ENCODE measurements at regions not wholly inside any gene's neighbourhood (a gene's known extent, or its start where the extent isn't known, plus 50 kb on each side); places are given as distances from the start of the nearest gene placed in this dataset.

DNA sequence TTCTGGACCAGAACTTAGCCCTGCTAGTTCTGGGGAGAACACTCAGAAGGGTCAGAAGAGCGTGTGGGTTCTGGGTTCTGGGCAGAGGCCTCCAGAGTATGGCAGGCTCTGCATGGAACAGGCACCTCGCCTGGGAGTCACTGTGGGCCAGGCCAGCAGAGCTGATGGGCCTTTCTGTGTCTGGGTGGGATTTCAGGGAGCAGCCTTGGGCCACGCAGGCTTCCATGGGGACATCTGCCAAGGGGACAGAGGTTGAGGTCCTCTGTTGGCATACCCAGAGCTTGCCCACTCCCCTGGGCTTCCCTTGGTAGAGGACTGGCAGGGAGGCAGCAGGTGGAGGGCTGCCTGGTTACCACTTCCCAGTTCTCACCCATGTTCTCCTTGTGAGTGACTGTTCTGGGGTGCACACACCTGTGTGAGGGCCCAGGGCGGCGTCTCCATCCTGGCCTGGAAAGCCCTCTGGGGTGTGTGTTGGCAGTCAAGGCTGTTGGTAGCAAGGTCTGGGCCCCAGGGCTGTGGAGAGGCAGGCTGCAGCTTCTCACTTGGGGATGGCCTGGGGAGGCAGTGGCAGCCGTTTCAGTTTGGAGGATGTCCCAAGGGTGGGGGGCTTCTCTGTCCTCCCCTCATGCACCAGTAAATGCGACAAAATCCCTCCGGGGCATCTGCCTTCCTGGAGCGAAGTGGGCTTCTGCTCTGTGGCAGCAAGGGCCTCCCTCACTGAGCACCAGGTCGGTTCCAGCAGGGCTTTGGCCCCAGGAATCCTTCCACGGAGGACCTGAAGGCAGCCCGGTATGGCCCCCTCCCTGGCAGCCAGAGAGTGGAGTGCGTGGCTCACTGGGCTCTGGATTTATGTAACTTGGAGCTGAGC, 74.6 kb upstream of the HDAC4 start:
- no peak for DNase-seq (ENCODE audit: low read depth, low spot score)

DNA sequence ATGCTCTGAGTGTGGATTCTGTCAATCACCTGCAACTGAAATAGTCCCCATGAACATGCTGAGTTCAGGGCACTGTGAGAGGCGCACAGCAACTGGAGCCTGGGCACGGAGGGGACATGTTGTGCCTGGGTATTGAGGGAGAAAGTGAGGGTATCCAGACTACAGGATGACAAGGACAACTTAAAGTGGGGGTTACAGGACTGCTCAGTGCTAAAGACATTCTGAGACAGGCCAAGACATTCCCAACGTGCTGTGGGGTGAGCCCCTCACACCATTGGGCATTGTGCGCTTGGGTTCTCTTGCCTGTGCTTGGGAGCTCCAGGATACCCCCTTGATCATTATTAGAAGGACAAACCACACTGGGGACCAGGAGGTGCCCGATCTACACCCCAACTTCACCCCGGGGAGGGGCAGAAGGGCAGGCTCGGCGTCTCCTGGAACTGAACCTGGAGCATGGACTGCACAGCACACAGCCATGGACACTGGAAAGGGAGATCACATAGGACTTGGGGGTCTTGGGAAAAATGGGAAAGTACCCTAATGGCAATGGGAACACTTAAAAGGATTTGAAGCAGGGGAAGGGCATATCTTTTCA, 72.5 kb upstream of the HDAC4 start:
- no peak for DNase-seq (ENCODE audit: low read depth, low spot score)

DNA sequence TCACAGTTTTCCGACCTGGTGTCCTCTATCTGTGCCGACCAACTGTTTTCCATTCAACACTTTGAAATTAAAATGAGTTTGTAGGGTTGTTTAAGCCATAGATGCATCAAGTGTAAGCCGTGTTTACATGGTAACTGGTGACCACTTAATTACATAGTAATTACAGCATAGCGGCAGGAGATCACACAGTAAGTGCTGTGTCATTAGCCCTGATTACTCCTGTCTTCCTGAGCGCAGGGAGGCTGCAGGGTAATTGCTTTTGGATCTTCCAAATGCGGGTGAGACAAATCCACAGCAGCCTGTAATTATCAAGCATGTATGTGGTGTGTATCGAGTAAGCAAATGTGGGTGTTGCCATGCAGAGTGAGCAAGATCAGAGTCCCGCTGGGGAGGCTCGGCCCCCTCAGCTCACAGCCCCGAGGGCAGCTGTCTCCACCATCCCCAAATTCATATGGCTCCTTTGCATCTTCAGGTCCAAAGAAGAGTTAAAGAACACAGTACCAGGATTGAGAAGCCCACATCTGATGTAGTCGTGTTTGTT, 71.5 kb upstream of the HDAC4 start:
- DNase-seq (ENCODE audit: low read depth, low spot score), result no peak

DNA sequence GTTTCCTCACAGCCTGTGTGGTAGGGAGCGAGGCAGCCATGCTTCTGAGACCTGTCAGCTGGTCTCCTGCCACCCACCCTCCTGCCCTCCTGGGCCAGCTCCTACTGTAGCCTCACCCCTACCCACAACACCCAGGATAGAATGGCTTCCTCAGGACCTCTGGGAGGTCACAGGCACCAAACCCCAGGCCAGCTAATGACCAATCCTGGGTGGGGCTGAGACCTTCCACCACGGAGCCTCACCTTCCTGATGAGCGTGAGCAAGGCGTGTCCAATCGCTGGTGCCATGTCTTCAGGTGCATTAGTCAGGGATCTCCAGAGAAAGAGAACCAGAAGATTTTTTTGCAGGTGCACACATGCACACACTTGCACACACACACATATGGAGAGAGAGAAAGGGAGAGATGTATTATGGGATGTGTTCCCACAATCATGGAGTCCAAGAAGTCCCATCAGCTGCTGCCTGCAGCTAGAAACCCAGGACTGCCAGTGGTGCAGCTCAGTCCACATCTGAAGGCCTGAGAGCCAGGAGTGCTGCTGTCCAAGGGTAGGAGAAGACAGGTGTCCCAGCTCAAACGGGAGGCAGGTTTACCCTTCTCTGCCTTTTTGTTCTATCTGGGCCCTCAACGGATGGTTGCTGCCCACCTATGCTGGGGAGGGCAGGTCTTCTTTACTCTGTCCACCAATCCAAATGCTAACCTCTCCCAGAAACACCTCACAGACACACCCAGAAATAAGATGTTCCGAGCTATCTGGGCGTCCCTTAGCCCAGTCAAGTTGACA, 70.4 kb upstream of the HDAC4 start:
- DNase-seq (ENCODE audit: low read depth, low spot score), result no peak

DNA sequence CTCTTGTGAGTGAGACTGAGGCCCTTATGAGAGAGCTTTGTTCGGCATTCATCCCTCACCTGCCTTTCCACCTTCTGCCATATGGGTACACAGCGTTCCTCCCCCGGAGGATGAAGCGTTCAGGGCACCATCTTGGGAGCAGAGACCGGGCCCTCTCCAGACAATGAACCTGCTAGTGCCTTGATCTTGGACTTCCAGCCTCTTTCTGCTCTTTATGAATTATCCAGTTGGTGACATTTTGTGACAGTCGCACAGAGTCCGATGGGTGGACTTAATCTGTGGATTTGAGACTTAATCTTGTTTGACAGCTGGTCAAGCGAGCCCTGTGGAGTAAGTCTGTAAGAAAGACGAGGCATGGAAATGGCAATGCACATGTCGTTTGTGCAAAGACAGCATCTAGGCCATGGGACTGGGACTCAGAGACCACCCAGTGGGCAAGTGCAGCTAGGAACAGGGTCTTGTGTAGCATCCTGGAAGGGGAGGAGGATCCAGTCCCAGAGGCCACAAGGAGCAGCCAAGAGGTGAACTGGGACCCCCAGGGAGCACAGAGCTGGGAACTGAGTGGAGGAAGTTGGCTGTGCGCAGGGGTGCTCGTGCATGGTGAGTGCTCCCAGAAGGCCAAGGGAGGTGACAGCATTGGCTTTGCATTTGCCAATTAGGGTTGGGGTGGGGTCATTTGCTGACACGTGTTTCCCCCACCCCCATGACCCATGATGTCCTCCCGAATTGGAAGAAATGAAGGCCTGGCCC, 69.5 kb upstream of the HDAC4 start:
- DNase-seq (ENCODE audit: low read depth, low spot score), result no peak

DNA sequence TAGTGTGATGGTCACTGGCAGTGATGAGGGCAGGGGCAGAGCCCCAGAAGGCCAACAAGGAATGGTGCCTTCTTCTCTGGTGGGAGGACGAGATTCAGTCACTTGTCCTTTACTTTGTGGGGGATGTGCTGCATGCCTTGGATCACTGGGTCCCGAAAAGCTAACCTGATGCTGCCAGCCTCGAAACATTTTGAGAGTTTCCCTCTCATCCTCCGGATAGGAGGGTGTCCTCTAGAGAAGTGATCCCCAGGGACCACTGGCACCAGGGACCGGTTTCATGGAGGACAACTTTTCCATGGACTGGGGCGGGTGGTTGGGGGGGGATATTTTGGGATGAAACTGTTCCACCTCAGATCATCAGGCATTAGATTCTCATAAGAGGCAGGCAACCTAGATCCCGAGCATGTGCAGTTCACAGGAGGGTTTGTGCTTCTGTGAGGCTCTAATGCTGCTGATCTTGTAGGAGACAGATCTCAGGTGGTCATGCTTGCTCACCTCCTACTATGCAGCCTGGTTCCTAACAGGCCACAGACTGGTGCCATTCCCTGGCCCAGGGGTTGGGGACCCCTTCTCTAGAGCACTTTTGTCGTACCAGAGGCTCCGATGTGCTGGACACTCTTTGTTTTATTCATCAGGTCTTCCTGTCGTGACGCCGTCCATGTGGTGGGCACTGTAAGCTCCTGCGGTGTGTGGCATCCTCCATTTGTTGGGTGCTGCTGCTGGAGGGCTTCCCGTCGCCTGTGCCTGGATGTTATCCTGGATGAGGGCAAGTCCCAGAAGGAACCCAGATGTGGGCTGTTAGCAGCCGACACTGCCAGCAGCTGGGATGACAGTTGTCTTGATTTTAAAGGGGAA, 68.5 kb upstream of the HDAC4 start:
- no peak for DNase-seq (ENCODE audit: low read depth, low spot score)

DNA sequence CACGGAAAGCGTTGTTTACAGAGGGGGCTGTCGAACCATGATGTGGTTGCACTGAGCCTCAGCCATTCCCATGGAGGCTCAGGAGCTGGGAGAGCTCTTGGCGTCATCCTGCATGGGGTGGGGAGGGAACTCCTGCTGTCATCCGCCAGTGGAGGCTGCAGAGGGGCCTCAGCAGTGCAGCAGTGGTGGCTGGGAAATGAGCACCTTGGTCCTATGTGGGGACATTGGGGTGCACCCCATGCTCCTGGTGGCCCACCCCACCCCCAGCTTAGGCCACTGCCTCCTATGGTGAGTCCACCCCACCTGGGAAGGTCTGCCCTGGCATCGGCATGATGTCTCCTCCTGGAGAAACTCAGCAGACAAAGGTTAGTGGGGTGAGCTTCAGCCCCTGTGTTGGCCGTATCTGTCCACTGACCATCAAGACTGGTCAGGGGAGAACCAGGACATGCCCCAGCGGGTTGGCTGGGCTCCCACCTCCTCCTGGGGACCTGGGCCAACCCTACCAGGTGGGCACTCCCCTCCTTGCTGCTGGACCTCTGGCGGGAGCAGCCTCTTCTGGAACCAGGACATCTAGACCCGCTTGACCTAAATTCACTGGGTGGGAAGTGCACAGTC, 67.8 kb upstream of the HDAC4 start:
- DNase-seq (ENCODE audit: low read depth, low spot score), result no peak

DNA sequence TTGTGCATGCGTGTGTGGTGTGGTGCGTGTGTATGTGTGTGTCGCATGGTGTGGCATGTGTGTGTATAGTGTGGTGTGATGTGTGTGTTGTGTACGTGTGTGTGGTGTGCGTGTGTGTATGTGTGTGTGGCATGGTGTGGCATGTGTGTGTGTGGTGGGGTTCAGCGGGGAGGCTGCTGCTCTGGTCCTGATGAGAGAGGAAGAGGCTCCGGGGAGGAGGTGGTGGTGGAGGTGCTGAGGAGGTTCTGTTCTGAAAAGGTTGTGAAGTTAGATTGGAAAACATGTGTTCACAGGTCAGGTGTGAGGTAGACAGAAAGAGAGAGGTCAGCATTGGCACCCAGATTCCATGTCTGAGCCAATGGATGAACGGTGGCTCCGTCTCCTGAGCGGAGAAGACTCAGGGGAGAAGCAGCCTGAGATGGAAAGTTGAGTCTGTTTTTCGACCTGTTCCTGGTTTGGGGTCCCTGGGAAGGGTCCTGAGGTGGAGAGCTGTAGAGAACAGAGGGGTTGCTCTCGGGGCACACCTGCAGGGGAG, 67.2 kb upstream of the HDAC4 start:
- no peak for DNase-seq (ENCODE audit: low read depth, low spot score)

DNA sequence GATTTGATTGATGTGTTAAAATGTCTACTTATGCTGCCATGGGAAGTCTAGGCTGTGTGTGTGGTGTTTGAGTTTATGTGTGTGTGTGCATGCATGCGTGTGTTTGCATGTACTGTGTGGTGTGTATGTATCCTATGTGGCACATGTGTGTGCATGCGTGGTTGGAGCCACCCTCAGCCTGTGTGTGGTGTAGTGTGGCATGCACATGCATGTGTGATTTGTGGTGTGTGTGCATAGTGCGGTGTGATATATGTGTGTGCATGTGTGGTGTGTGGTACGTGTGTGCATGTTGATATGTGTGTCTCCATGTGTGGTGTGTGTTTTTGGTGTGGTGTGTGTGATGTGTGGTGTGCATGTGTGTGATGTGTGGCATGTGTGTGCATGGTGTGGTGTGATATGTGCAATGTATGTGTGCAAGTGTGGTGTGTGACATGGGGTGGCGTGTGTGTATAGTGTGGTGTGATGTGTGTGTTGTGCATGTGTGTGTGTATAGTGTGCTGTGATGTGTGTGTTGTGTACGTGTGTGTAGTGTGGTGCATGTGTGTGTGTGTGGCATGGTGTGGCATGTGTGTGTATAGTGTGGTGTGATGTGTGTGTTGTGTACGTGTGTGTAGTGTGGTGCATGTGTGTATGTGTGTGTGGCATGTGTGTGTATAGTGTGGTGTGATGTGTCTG, 66.6 kb upstream of the HDAC4 start:
- no peak for DNase-seq (ENCODE audit: low read depth, low spot score)

DNA sequence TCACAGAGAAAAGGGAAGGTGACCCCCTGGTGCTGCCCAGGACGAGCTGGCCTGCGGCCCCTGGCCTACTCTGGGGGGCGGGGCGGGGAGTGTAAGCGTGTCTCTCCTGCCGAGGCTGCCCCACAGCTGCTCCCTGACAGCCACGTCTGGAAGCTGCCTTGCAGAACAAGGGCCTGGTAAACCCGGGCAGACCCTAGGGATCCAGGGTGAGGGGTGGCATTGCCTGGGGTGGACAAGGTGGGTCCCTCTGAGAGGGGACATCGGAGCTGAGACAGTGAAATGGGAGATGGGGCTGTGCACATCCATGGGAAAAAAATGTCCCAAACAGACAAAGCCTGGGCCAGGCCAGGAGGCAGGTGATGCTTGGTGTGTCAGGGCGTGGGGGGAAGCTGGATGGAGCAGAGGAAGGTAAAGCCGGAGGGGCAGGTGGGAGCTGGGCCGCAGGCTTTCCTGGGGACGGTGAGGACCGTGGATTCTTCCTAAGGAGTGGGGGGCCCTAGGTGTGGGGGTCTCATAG, 66.0 kb upstream of the HDAC4 start:
- no peak for DNase-seq (ENCODE audit: low read depth, low spot score)

DNA sequence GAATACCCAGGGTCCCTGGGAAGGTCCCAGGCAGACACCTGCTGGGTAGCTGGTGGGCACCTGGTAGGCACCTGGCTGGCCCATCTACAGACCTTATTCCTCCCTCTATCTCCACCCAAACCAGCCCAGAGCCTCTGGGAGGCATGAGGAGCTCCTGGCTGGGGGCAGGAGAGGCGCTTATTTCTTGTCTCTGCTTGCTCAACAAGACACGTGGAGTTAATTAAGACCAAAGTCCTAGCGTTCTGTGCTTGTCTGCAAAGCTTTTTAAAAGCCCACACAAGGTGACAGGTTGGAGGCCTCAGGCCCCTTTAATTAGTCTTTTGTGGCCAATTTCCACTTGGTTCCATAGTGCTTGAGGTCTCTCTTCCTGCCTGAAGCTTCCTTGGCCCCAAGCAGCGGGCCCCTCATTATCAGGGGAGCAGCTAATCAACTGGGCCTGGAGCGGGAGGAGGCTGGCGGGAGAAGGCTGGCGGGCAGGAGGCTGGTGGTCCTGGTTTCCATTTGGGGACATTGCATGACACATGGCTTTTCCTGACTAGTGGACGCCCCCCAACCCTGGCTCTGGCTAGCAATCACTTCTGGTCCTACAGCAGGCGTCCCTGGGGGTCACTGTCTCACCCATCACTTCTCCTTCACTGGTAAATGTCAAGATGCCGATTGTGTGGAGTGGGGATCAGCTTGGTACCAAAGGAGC, 65.4 kb upstream of the HDAC4 start:
- DNase-seq (ENCODE audit: low read depth, low spot score), result no peak

DNA sequence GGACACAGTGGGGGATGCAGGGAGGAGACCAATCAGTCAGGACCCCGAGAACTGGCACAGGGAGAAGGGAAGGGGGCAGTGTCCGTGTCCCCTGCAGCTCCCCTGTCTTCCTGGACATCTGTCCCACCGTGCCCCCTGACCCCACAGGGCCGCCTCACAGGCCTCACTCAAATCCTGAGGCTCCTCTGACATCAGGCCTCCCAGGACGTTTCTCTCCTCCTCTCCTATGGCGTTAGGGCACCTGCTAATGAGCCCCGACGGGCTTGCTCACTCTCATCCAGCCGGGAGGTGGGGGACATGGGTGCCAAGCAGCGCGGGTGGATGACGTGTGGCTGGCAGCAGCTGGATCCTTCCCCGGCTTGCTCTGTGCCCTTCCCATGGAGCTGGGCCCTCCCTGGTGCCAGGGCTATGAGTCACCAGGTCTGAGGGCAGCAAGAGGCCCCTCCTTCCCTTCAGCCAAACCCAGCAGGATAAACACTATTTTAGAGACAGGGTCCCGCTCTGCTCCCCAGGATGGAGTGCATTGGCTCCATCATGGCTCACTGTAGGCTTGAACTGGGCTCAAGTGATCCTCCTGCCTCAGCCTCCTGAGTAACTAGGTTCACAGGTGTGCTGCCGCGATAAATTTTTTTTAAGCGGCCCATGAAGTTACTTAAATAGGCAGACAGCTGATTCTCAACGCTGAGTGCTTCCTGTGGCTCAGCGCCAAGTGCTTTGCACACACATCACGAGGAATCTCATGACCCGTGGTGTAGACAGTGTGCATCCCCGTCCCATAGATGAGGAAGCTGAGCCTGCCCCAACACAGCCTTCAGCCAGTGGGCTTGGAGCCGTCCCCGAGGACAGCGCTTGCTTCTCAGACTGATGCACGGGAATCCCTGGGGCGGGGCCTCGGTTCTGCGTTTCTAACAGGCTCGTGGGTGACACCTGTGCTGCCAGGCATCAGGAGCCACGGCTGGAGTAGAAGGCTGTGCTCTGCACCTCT, 64.5 kb upstream of the HDAC4 start:
- no peak for DNase-seq (ENCODE audit: low read depth, low spot score)

DNA sequence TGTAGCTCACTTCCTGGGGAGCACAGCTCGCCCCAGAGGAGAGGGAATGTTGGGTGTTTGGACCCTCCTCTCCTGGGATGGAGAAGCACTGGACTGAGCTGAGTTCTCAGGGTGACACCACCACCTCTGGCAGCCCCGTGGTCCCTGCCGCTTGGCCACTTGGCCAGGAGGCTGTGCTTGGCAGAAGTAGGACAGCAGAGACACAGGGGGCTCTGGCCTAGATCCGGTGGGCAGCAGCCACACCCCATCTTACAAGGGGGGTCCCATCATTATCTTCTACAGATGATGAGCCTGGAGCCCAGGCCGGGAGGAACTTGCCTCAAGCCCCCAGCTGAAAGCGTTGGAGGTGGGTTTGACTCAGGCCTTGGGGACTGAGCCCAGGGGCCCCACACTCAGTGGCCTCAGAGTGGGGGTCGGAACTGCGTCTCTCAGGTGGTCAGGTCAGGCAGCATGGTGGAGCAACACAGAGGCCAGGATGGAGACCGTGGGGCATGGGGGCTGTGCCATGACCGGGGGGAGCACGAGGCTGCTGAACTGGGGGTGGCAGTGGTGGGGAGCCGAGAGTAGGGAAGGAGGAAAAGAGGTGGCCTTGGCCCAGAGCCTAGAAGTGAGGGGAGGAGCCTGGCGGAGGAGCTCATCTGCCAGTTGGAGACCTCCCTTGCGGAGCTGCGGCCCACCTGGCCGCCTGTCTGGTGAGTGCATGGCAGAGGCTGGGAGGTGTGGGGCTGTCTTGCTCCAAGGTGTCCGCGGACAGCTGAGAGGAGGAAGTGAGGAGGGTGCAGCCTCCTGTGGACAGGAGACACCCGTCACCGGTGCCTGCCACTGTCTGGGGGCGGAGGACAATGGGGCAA, 63.6 kb upstream of the HDAC4 start:
- no peak for DNase-seq (ENCODE audit: low read depth, low spot score)

DNA sequence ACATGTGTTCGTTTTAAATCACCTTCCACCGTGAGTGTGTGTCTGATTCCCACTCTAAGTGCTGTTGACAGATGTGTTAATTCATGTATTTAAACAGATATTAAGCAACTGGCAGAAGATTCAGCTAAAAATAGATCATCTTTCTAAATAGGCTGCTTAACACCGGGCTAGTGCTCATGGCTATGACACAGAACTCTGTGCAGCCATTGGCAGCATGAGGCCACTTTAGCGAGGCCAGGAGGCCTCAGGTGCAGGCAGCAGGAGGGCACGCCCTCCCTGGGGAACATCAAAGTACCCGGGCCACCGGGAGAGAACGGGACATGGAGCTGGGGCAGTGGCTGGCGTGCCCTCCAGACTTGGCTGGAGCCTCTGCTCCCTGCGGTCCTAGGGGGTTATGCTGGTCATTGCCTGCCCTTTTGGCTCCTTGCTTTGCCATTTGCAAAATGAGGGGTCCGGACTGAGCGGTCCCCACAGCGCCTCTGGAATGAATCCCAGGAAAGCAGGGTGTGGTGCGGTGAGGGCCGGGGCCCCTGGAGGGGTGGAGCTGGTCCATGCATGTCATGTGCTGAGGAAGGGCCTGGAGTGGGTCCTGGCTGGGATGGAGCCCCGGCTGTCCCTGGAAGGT, 62.8 kb upstream of the HDAC4 start:
- DNase-seq (ENCODE audit: low read depth, low spot score), result no peak

DNA sequence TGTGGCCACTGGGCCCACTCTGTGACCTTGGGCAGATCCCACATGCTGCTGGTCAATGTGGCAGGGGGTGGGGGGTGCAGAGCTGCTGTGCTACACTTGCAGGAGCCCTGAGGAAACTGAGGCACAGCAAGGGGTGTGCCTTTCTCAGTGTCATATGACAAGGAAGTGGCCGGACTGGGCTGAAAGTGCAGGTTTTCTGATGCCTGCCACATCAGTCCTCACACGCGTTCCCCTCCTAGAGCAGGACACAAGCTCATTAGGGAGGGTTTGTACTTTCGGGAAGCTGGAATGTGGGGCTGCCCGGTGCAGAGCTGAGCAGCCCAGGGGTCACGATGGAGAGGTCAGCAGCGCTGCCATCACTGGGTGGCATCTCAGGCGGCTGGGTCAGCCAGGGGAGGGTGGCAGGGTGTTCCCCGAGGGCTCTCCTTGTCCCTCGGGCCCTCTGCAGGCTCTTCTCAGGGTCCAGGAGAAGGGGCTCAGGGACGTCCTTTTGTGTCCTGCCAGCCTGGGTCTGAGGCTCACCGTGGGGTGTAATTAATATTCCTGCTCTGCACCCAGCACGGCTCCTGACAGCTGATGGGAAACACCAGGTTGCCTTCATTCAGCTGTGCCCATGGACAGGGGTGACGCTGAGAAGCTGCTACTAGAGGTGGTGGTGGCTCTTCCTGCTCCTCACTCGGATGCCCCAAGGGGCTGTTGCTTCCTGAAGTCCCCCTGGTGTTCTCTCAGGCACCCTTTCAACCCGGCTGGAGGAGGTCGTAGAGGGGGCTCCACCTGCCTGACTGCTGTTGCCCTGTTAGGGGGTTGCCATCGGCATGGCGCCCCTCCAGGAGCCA, 62.1 kb upstream of the HDAC4 start:
- DNase-seq (ENCODE audit: low read depth, low spot score), result no peak

Measured in activated CD4-positive, CD25-positive, alpha-beta regulatory T cell treated with anti-CD3 and anti-CD28 coated beads, Interleukin-2, amount 50 U/mL, for 16 hours (primary cell).